GM12878 (cell line): ENCODE measurements at regions not wholly inside any gene's neighbourhood (a gene's known extent, or its start where the extent isn't known, plus 50 kb on each side); places are given as distances from the start of the nearest gene placed in this dataset.

Source experiments
- POLR2AphosphoS5 ChIP-seq: IDR thresholded peaks from 2 replicates; pipeline ENCODE4 v1.6.1; 2011; ENCODE audit warnings: mild to moderate bottlenecking, low read length, inconsistent platforms
- RFX5 ChIP-seq: IDR thresholded peaks from 2 replicates; pipeline ENCODE4 v1.6.1; 2011; ENCODE audit warnings: low read depth, low read length, improper control_type of control experiment
- RUNX3 ChIP-seq: IDR thresholded peaks from 2 replicates; pipeline ENCODE4 v1.6.1; 2012; ENCODE audit warnings: low read length, inconsistent platforms
- SMC3 ChIP-seq: IDR thresholded peaks from 2 replicates; pipeline ENCODE4 v1.6.1; 2011; ENCODE audit warnings: low read length, improper control_type of control experiment, borderline replicate concordance
- TF ChIP-seq, protein P1 (sequence below), 3 experiments: IDR thresholded peaks in 2 of 3; conservative IDR thresholded peaks in 1 of 3; 2 replicates each; pipeline ENCODE4 v1.5.1; 2011; ENCODE audit warnings: low read depth in 3 of 3, low read length in 3 of 3, mild to moderate bottlenecking in 3 of 3, control low read depth in 2 of 3, moderate library complexity in 2 of 3, inconsistent platforms in 1 of 3, mixed read lengths in 1 of 3; ENCODE audit not compliant: control insufficient read depth in 2 of 3, insufficient read depth in 1 of 3; ENCODE audit errors: extremely low read depth in 1 of 3

DNA sequence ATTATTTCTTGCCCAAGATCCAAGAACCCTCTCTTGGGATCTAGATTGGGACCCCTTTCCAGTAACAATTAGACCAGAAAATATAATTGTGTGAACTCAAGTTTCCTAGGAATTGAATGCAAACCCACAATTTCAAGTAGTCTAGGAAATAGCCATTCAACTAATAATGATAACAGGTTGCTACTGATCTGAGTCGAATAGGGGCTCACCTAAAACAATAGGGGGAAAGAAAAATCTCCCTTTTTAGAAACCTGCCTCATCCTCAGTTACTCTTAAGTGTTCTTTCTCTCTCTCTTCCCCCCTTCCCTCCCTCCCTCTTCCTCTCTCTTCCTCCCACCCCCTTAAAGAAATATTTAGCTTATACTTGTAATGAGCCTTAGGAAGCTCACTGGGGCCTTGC is 555.3 kb downstream of the IGSF11 start:
- TF ChIP-seq, protein P1, sequence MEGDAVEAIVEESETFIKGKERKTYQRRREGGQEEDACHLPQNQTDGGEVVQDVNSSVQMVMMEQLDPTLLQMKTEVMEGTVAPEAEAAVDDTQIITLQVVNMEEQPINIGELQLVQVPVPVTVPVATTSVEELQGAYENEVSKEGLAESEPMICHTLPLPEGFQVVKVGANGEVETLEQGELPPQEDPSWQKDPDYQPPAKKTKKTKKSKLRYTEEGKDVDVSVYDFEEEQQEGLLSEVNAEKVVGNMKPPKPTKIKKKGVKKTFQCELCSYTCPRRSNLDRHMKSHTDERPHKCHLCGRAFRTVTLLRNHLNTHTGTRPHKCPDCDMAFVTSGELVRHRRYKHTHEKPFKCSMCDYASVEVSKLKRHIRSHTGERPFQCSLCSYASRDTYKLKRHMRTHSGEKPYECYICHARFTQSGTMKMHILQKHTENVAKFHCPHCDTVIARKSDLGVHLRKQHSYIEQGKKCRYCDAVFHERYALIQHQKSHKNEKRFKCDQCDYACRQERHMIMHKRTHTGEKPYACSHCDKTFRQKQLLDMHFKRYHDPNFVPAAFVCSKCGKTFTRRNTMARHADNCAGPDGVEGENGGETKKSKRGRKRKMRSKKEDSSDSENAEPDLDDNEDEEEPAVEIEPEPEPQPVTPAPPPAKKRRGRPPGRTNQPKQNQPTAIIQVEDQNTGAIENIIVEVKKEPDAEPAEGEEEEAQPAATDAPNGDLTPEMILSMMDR (IDR thresholded peaks at IDR 0.05 in 2 of 3, conservative IDR thresholded peaks at IDR 0.05 in 1 of 3; ENCODE audit: control insufficient read depth in 2 of 3, extremely low read depth in 1 of 3, insufficient read depth in 1 of 3, low read depth in 3 of 3, low read length in 3 of 3), result no peak
- TF ChIP-seq RFX5 (no peak), POLR2AphosphoS5 (no peak), SMC3 (no peak), RUNX3 (peak; percentile 27; the same call in 1 of the 2 replicates)
